ENCODE measurements at regions not wholly inside any gene's neighbourhood (a gene's known extent, or its start where the extent isn't known, plus 50 kb on each side); places are given as distances from the start of the nearest gene placed in this dataset.
"Not testable (repeated sequence)": the region's sequence is repeated elsewhere in the genome, so short reads cannot be mapped to it uniquely, and the experiment has no call there.

- in situ Hi-C loops (cut with HindIII; ENCODE audit: low pct_unique_long_range_greater_than_20kb, low sequenced_read_pairs): no loop called here
- DNase-seq (ENCODE audit: low read depth, low spot score): no peak
Measured at GRCh38 chr21:17191346-17191993, 321.4 kb upstream of the CXADR start.

DNA sequence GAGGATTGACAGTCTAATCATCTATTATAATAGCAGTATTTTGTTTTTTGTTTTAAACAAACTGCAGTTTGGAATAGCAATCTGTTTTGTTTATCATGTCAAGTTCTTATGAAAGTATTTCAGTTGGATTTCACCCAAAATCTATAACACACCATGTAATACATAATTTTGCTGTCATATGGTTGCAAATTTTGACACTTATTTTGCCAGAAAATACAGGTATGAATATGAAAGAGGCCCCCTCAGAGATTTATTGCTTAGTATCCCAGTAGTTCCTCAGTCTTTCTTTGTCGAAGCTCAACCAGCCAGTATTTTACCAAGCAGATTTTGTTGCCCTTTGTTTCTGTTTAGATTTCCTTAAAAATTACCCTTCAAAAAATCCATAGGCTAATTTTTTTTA is 317.5 kb upstream of the CXADR start:
- in situ Hi-C loops (cut with HindIII; ENCODE audit: low pct_unique_long_range_greater_than_20kb, low sequenced_read_pairs): no loop called here
- DNase-seq (ENCODE audit: low read depth, low spot score): no peak

DNA sequence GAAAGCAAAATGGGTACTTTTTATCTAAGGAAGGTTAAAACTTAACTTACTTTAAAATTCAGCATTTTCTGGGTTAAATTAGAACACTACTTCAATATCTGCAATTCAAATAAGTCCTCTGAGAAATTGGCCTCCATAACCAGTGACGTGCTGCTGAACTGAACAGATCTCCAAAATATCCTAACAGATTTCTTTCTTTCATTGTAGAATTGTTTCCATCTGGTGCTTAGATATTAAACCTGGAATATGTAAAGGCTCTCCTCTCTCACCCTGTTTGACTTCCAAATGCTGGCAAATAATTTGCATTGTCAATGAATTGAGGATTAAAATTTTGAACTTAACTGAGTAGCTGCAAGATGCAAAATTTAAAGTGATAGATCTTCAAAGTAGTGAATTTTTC is 316.9 kb upstream of the CXADR start:
- in situ Hi-C loops (cut with HindIII; ENCODE audit: low pct_unique_long_range_greater_than_20kb, low sequenced_read_pairs): no loop called here

DNA sequence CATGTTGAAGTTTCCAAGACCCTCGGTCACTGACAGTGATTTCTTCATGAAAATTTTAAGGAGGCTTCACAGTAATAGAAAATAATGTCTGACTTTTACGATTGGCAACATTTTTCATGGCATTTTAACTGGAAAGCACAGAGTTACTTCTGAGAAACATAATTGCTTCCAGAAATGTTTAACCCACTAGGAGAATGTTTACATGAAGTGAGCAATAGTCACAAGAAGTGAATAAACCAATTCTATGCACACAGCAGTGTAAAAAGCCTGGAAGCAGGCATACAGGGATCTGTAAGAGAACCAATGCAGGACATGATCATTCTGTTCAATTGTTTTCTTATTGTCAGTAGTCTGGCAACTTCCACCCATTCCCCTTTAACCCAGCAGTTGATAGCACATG is 316.2 kb upstream of the CXADR start:
- in situ Hi-C loops (cut with HindIII; ENCODE audit: low pct_unique_long_range_greater_than_20kb, low sequenced_read_pairs): no loop called here
- no peak for DNase-seq (ENCODE audit: low read depth, low spot score)

More for the DNA sequence above, 316.9 kb upstream of the CXADR start:
- DNase-seq (ENCODE audit: low read depth, low spot score): no peak

- in situ Hi-C loops (cut with HindIII; ENCODE audit: low pct_unique_long_range_greater_than_20kb, low sequenced_read_pairs): no loop called here
- DNase-seq (ENCODE audit: low read depth, low spot score): no peak
Measured at GRCh38 chr21:17197996-17198395, 314.8 kb upstream of the CXADR start.

DNA sequence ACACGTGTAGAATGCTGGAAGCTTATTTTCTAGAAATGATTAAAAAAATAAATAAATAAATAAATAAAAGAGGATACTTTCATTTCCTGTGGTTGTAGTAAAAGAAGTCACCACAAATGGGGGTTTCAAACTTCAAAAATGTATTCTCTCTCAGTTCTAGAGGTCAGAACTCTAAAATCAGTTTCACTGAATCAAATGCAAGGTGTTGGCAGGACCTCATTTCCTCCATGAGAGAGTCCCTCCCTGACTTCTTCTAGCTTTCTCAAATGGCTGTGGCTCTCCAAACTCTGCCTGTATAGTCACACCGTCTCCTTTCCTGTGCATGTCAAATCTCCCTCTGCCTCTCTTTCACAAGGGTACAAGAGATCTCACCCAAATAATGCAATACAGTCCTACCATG is 312.6 kb upstream of the CXADR start:
- in situ Hi-C loops (cut with HindIII; ENCODE audit: low pct_unique_long_range_greater_than_20kb, low sequenced_read_pairs): no loop called here
- DNase-seq (ENCODE audit: low read depth, low spot score): no peak

- in situ Hi-C loops (cut with HindIII; ENCODE audit: low pct_unique_long_range_greater_than_20kb, low sequenced_read_pairs): no loop called here
- DNase-seq (ENCODE audit: low read depth, low spot score): no peak
Measured at GRCh38 chr21:17201741-17202260, 311.0 kb upstream of the CXADR start.

GRCh38 chr21:17214801-17215200 is 298.0 kb upstream of the CXADR start:
- DNase-seq (ENCODE audit: low read depth, low spot score): no peak
- in situ Hi-C loops (cut with HindIII; ENCODE audit: low pct_unique_long_range_greater_than_20kb, low sequenced_read_pairs): no loop called here

DNA sequence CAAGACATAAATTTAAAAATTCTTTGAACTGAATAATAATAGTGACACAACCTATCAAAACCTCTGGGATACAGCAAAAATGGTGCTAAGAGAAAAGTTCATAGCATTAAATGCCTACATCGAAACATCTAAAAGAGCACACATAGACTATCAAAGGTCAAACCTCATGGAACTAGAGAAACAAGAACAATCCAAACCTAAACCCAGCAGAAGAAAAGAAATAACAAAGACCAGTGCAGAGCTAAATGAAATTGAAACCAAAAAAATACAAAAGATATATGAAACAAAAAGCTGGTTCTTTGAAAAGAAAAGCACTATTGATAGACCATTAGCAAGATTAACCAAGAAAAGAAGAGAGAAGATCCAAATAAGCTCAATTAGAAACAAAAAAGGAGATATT is 293.8 kb upstream of the CXADR start:
- in situ Hi-C loops (cut with HindIII; ENCODE audit: low pct_unique_long_range_greater_than_20kb, low sequenced_read_pairs); DNase-seq (ENCODE audit: low read depth, low spot score): not testable (repeated sequence)

GRCh38 chr21:17231124-17231523 is 281.7 kb upstream of the CXADR start:
- in situ Hi-C loops (cut with HindIII; ENCODE audit: low pct_unique_long_range_greater_than_20kb, low sequenced_read_pairs): no loop called here

GRCh38 chr21:17231771-17232170 is 281.1 kb upstream of the CXADR start:
- DNase-seq (ENCODE audit: low read depth, low spot score): no peak
- in situ Hi-C loops (cut with HindIII; ENCODE audit: low pct_unique_long_range_greater_than_20kb, low sequenced_read_pairs): no loop called here

More at GRCh38 chr21:17231124-17231523, 281.7 kb upstream of the CXADR start:
- DNase-seq (ENCODE audit: low read depth, low spot score): peak; percentile 17

- in situ Hi-C loops (cut with HindIII; ENCODE audit: low pct_unique_long_range_greater_than_20kb, low sequenced_read_pairs): no loop called here
- no peak for DNase-seq (ENCODE audit: low read depth, low spot score)
Measured at GRCh38 chr21:17238468-17238867, 274.4 kb upstream of the CXADR start.

GRCh38 chr21:17250778-17251241 is 262.0 kb upstream of the CXADR start:
- no peak for DNase-seq (ENCODE audit: low read depth, low spot score)
- in situ Hi-C loops (cut with HindIII; ENCODE audit: low pct_unique_long_range_greater_than_20kb, low sequenced_read_pairs): no loop called here

- in situ Hi-C loops (cut with HindIII; ENCODE audit: low pct_unique_long_range_greater_than_20kb, low sequenced_read_pairs): no loop called here
Measured at GRCh38 chr21:17257784-17258183, 255.1 kb upstream of the CXADR start.

DNA sequence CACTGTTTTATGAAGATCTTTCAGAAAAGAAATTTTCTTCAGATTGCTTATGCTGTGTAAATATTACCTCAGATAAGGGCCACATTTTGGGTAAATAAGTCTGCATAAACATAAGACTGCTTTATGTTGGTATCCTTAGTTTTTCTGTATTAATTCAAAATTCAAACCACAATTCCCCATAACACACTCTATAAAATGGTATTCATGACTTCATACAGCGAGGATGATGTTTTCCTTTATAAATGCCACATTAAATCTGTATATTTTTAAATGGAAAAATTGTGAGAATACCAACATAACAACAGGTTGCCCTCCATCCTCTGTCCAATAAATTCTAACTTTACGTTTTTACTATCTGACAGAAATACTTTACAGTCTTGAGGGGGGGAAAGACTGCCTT is 248.7 kb upstream of the CXADR start:
- DNase-seq (ENCODE audit: low read depth, low spot score): no peak
- in situ Hi-C loops (cut with HindIII; ENCODE audit: low pct_unique_long_range_greater_than_20kb, low sequenced_read_pairs): no loop called here

More at GRCh38 chr21:17257784-17258183, 255.1 kb upstream of the CXADR start:
- no peak for DNase-seq (ENCODE audit: low read depth, low spot score)

DNA sequence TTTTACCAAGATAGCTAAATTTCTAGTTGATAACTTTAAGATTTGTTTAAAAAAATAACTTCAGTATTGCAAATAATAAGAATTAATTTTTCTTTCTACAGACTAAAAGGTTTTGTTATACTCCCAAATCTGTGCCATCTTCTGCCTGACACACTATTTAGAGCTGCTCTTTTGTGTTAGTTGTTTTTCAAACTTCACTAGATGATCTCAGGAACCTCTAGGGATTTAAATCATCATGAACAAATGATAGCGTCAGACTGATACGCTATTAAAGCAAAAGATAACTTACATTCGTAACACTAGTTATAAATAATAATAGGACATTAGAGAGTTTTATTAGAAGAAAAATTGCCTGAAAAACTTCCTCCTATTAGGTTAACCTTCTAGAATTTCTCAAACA is 243.1 kb upstream of the CXADR start:
- DNase-seq (ENCODE audit: low read depth, low spot score): no peak
- in situ Hi-C loops (cut with HindIII; ENCODE audit: low pct_unique_long_range_greater_than_20kb, low sequenced_read_pairs): no loop called here

- DNase-seq (ENCODE audit: low read depth, low spot score): peak; percentile 46
- in situ Hi-C loops (cut with HindIII; ENCODE audit: low pct_unique_long_range_greater_than_20kb, low sequenced_read_pairs): no loop called here
Measured at GRCh38 chr21:17270229-17270628, 242.6 kb upstream of the CXADR start.

DNA sequence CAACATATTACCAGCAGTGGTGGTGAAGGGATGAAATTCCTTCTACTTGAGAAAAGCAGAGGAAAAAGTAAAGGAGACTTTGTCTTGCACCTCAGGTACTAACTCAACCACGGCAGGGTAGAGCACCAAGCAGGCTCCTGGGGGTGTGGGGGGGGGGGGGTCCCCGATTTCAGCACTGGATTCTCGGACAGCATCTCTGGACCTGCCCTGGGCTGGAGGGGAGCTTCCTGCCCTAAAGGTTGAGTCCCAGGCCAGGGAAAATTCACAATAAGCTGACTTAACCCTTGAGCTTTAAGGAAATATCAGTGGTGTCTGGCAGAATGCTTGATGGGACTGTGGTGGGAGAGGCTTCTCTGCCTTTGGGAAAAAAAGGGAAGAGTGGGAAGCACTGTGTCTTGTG is 233.2 kb upstream of the CXADR start:
- DNase-seq (ENCODE audit: low read depth, low spot score): no peak
- in situ Hi-C loops (cut with HindIII; ENCODE audit: low pct_unique_long_range_greater_than_20kb, low sequenced_read_pairs): no loop called here

GRCh38 chr21:17293016-17293562 is 219.8 kb upstream of the CXADR start:
- in situ Hi-C loops (cut with HindIII; ENCODE audit: low pct_unique_long_range_greater_than_20kb, low sequenced_read_pairs); DNase-seq (ENCODE audit: low read depth, low spot score): not testable (repeated sequence)

All from SK-MEL-5 (cell line).